Activated naive CD4-positive, alpha-beta T cell treated with Interleukin-2 at 50 U/mL for 16 hours (primary cell): ENCODE measurements at regions not wholly inside any gene's neighbourhood (a gene's known extent, or its start where the extent isn't known, plus 50 kb on each side); places are given as distances from the start of the nearest gene placed in this dataset.
"Not testable (repeated sequence)": the region's sequence is repeated elsewhere in the genome, so short reads cannot be mapped to it uniquely, and the experiment has no call there.

Experiments
- DNase-seq: peaks from one replicate; pipeline ENCODE4 v3.0.0-alpha.2; 2020

DNA sequence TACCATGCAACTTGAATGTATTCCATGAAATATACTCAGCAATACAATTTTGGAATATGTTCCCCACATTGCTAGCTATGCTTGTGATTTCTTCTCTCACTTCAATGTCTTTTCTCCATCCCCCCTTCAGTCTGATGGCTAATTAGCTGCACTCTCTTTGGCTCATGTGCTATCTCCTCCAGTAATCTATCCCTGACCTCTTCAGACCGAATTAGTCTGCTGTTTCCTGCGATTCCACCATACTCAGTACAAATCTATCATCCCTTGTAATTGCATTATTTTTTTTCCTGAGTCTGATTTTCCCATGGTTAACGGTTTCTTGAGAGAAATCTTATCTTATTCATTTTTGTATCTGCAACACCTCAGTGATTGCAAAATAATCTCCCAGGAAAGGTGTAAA lies 360.7 kb upstream of the CDH10 start:
- no peak for DNase-seq

DNA sequence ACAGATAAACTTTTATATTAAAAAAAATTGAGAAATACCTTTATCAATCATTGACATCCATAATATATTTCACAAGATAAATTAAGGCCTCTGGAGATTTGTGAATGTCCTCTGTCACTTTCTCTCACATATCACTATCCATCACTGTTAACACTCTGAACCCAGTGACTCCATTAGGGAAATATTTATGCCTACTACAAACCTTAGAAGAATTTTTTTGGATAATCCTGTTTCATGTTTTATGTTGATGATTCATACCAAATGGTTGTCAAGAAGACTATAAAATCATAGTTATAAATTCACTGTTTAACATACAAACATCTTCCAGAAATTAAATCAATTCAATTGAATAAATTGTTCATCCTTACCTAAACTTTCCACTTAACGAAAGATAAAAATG lies 357.6 kb upstream of the CDH10 start:
- no peak for DNase-seq

DNA sequence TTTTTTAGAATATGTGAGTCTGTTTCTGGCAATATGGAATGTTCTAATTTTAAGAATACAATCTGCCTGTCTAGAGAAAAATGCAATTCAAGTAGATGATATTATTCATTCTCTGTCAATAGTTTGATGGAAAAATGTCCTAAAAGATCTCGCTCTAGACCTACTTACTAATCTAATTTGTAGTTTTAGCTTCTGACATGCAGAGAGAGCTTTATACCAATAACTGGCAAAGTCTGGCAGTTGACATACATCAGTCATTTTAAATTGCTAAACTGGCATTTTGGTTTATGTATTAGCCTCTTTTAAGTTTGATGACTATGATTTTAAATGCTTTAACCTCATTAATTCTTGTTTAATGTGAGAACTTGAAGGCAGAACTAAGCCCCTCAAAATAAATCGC lies 355.0 kb upstream of the CDH10 start:
- no peak for DNase-seq

DNA sequence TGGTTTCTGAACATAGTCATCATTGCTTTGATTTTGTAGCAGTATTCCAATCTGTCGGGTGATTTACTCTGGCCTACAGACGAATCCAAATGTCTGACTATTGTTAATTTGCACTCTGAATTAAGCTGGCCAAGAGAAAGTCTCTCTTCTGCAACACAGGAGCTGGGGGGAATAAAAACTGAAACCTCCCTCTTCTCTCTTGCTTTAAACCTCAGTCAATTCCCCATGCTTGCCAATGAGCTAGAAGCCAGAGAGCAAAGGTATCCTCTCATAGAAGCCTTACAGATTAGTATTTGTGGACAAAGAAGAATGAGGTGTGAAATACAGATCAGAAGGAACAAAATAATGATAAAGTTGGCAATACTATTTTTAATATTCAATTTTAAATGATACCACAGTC lies 353.9 kb upstream of the CDH10 start:
- no peak for DNase-seq

DNA sequence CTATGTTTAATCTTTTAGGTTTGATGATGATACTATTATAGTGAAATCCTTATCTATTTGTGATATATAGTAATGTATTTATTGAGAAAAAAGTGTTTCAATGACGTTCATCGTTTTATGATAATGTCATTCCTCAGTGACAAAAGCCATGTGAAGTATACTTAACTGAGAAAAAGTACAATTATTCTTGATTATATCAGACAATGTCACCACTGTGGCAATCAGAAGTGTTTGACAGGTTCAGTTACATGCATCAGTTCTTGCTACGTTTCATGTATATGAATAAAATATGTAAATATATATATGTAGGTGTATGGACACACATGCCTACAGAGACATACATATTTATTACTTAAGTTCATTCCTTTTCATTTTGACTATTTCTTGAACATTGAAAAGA lies 341.5 kb upstream of the CDH10 start:
- no peak for DNase-seq

DNA sequence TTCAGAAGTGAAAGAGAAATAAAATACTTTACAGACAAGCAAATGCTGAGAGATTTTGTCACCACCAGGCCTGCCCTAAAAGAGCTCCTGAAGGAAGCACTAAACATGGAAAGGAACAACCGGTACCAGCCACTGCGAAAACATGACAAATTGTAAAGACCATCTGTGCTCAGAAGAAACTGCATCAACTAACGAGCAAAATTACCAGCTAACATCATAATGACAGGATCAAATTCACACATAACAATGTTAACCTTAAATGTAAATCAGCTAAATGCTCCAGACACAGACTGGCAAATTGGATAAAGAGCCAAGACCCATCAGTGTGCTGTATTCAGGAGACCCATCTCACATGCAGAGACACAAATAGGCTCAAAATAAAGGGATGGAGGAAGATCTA lies 333.8 kb upstream of the CDH10 start:
- DNase-seq: not testable (repeated sequence)

DNA sequence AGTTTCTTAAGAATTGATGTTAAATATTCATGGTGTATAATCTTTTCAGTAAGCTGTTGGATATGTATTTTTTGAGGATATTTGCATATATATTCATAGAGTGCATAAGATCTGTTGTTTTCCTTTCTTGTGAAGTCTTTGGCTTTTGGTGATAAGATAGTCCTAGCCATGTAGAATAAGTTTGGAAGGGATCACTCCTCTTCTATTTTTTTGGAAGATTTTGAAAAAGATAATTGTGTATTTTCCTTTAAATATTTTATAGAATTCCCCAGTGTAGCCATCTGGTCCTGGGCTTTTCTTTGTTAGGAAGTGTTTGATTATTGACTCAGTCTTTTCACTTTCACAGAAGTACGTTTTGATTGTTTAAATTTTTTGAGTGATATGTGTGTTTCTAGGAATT lies 318.8 kb upstream of the CDH10 start:
- no peak for DNase-seq

DNA sequence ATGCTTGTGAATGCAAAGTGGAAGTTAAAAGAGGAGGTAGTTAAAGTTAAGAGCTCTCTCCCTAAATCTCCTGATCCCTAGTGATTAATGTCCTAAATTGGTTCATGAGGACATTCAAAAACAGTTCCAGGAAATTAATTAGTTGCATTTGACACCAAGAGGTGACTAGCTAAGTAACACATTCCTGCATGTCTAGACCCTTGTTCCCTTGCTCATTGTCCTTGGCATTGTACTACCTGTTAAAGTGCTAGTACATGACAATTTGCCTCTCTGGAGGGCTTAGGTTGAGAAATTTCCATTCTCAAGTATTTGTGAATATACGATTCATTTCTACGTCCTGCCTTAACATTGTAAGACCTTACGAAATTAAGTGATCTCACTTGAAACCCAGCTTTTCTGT lies 278.6 kb upstream of the CDH10 start:
- no peak for DNase-seq

DNA sequence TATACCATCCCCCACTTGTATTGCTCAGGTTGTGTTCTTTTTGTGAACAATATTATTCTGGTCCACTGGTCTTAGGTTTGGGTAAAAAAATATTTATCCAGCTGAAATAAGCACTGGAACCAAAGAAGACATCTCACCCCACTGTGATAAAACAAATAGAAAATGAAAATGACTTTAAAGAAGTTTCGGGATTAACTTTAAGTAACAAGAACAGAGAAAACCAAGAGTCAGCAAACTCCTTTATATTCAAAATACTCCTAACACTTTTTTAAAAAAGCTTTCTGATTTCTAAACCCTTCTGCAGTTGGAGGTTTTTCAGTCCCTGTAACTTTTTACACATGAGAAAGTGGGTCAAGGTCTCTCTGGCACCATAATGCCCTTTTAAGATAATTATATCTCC lies 273.9 kb upstream of the CDH10 start:
- no peak for DNase-seq

DNA sequence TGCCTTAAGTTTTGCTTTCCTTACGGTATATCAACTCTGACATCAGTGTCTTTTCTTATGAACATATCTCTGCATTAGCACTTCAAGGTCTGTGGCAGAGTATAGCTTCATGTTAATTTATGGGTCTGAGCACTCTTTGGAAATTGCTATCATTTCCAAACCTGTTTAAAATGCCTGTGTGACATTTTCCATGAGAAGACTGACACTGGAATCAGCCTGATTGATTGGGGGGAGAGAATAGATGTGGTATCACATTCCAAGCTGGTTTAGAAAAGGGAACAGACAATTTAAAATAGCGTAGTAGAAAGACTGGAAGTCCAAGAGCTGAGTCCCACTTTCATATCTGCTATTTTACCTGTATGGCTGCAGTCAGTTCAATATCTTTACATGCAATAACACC lies 272.1 kb upstream of the CDH10 start:
- no peak for DNase-seq

DNA sequence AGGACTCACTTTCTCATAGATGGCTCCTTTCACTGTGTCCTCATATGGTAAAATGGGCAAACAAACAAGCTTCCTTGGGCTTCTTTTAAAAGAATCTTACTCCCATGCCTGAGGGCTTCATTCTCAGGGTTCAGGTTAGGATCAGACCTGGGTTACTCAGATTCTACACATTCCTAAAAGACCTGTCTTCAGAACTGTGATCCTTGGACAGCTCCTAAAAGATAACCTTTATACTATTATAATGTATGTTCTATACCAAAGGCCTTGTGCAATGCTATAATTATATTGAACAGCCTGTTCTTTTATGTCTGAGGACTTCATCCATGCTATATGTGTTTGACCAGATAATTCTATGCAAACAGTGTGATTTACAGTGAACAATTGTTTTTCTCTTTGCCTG lies 264.4 kb upstream of the CDH10 start:
- no peak for DNase-seq

DNA sequence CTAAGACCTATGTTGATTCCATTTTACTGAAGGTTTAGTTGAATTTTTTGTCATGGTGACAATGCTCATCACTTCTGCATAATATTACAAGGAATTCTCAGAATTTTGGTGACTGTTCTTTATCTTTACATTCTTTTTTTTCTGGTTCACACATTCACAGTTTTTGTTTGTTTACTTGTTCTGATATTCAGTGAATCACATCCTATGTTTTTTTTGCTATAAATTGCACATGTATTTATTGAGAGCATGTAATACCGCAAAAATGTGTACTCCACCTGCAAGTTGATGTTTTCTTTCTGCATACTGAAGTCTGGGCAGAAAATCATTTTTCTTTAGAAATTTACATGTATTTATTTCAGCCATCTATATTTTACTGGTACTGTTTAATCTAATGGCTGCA lies 261.9 kb upstream of the CDH10 start:
- no peak for DNase-seq

DNA sequence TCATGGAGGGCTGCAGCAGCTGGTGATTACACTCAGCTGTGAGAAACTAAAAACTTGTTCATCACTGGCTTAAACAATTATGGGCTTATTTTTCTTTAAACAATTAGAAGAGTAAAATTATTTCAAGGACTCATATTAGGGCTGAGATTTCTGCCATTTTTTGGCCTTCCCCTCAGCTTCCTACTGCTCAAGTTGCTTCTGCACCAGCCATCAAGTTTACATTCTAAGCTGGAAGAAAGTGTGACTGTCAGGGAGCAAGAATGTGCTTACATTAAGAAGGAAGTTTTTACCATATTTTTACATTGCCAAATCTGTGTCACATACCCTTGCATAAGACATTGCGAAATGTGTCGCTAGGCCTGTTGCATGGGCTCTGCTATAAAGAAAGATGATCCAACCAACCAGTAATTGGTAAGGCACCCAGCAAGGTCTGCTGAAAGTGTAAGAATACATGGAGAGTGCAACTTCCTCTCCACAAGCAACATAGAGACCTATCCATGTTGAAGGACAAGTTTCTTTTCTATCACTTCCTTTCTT lies 260.3 kb upstream of the CDH10 start:
- DNase-seq: no peak

DNA sequence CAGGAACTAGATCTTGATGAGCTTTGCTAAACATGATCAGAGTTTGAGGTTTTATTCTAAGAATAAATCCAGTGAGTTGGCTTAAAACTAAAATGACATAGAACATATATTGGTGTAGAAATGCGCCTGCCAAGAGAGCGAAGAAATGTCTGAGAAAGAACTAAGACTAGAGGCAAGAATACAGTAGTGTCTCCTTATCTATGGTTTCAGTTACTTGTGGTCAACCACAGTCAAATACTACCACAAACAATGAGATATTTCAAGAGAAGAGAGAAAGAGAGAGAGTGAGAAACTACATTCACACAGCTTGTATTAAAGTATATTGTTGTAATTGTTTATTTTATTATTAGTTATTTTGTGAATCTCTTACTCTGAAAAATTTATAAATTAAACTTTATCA lies 254.4 kb upstream of the CDH10 start:
- no peak for DNase-seq

DNA sequence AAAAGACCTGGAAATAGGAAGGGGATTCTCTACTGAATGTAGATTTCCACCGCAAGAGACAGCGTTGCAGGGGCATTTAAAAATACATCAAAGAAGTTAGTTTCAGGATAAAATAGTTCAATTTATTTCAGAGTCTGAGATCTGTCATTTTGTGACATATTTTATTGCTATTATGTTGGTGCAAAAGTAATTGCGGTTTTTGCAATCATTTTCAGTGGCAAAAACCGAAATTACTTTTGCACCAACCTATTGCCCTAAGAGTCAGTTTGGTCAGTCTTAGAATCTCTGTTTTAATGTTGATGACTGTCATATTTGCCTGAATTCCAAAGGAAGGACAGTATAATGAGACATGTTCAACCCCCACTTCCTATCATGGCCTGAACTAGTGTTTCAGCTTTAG lies 219.5 kb upstream of the CDH10 start:
- no peak for DNase-seq

DNA sequence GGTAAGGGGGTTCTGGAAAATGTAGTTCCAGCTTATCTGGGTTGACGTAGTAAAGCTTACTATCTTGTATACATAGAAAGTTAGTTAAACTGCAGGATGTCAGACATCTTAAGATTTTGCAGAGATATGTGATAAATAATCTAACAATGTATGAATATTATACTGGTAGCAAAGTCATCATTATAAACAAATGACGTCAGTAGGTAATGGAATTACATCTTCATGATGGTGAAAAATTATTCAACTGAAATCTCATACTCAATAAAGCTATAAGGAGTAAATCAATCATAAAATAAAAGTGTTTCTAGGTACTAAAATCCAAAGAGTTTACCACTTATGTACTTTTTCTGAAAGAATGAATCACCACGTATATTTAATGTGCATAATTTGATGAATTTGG lies 217.3 kb upstream of the CDH10 start:
- no peak for DNase-seq

DNA sequence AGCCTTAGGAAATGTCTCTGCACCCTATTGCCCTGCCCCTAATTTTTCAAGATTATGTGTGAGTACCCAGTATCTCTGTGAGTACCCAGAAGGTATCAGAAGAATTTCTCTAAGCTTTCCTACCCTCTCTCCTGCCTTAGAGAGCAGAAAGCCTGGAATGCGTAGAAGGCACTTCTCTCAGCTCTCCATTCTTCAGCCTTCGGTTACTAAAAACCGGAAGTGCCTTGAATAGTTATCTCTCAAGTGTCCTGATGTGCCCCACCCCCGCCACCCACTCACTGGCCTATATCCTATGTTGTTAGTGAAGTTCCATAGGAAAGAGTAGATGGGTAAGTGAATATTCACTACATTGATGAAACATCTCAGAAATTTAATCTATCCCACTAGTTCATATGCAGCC lies 210.7 kb upstream of the CDH10 start:
- no peak for DNase-seq

DNA sequence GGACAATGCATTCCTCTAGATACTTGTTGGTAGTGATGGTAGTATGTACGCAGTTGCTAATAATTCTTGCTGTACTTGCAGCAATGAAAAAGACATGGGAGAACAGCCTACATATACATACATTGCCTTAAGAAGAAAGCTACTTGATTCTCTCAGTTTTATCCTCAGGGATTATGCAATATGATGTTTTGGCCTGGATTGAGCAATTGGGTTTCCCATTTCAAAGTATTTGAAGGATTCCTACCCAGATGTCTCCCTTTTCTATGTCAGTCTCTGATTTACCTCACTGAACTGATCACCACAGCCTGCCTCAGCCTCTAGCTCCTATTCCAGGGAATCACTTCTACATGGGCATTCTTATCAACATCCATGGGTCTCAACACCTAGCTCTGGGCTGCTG lies 210.1 kb upstream of the CDH10 start:
- DNase-seq: no peak

DNA sequence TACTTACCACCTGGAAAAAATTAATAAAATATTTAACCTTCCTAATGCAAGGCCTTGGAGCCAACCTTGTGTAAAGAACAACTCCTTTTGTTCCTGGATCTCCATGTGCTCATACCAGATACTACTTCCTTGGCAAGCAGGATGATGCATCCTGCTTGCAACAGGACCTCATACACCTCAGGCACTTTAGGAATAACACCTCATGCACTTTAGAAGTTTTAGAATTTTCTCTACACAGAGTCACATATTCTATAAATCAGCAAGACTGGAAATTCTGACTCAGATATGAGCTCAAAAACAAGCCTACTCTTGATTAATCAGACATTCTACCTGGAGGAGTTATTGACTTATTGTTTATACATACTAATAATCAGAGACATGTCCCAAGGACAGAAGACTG lies 209.6 kb upstream of the CDH10 start:
- DNase-seq: no peak

DNA sequence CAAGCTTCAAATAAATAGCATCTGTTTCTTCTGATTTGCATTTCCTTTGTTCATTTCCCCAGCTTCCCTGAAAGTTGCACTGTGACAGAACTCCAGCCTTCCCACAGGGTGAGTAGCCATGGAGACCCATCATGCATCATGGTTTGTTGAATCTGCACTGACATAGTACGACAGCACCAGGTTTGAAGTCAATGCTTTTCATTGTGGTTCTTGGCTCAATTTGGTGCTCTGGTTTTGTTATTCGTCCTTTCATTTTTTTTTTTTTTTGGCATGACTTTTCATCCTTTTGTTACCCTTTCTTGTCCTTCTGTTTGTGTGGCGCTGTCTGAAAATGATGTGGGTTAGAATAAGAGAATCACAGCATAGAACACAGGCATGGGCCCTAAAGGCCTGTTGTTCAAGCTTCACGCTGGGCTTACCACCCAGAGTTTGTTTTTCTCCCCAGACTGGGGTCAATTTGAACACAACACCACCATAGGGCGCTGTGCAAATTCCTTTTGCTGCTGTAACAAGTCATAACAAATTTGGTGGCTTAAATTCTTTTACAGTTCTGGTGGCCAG lies 206.2 kb upstream of the CDH10 start:
- DNase-seq: no peak

DNA sequence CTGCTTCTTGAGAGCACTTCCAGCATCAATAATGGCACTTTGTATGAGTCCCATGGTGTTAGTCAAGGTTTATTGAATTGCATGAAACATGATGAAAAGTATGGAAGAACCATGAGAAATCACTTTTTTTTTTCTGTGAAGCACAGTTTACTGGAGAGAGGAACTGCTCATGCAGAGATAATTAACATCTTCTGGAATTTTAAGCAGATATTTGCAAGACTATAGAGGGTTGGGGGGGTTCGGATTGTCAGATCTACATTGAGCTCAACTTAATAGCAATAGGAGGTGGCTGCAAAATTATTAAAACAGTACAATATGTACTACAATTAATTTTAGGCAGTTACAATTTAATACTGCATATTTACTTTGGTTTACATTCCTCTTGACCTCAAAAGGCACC lies 204.4 kb upstream of the CDH10 start:
- no peak for DNase-seq

DNA sequence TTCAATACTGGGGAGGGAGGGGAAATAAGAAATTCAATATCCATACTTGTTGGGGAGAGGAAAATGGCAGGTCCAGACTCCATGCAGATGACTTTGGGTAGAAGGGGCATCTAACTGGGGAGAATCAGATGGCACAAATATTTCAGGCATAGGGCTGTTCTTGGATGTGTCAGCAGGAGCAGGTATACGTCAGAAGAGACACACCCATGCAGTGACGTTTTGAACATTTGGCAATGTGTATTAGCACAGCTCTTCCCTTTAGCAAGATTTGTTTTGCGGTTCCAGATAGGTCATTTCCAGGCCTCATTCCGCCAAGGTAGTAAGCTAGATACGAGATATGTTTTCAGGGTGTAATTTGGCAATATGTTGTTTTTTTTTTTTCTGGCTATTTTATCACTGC lies 187.2 kb upstream of the CDH10 start:
- no peak for DNase-seq

DNA sequence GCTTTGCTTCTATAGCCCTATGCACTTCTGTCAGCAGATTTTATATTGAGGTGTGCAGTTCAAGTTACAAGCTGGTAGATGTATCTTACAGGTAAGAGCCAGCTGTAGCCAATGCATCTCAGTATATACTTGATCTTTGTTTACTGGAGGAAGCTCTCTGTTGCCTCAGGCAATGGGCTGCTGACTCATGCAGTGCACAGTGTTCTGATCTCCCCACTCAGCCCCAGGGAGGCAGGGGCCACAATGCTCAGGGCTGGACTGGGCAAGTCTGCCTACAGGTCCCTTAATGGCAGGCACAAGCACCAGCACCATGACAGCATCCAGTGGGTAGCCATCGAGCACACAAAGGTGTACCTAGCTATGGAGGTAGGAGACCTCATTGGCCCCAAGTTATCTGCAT lies 178.8 kb upstream of the CDH10 start:
- no peak for DNase-seq

DNA sequence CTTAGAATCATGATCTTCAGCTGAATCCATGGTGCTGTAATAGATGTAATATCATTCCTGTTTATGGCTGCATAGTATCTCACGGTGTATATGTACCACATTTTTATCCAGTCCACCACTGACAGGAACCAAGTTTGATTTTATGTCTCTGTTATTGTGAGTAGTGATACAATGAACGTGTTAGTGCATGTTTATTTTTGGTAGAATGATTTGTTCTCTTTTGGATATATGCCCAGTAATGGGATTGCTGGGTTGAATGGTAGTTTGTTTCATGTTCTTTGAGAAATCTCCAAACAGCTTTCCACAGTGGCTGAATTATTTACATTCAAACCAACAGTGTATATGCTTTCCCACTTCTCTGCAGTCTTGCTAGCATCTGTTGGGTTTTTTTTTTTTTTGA lies 175.1 kb upstream of the CDH10 start:
- DNase-seq: no peak

DNA sequence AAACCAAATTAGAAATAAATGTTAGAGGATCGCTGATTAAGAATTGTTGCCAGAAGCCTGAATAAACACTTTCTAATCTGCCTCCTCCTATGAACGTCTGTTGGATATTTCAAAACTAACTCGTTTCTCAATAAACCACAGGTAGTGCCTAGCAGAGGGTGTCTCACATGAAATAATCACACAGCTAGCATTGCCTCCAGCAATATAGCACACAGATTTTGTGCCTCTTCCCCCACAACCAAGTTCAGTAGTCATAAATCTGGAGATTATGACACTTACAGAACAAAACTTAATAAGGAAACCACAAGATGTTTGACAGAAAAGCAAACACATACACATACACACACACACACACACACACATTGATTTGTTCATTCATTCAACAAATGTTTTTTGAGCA lies 173.2 kb upstream of the CDH10 start:
- DNase-seq: no peak

DNA sequence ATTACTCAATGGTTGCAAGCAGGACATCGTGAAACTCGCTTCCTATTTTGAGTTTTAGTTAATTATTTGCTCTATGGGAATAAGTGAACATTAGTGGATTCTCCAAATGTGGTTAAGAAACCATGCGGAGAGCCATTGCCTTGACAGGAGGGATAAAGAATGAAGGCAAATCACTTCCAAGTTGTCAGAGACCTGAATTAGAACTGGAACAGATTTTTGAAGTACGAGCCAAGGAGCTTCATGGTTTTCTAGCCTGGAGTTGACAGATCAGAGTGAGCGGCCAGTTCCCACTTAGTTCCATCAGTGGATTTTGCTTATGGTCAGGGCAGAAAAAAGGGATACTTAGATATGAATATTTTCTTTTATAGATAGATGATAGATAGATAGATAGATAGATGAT lies 171.4 kb upstream of the CDH10 start:
- no peak for DNase-seq
